ENCODE measurements at regions not wholly inside any gene's neighbourhood (a gene's known extent, or its start where the extent isn't known, plus 50 kb on each side); places are given as distances from the start of the nearest gene placed in this dataset.

DNA sequence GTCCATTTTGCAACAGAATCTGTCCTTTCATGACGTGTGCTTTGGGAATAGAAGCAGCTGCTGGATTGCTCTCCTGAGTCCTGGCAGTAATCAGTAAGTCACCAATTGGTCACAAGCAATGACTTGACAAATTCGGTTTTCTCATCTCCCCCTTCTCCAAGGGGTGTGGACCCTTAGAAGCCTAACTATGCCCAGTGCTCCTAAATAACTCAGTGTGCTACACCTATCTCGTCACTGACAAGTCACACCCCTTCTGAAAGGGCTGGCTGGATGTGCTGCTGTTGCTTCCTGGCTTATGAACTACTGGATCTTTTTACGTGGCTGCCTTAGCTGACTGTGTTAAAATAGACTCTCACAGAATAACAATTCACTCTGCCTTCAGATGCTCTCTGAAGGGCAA is 1351.5 kb downstream of the ZPLD1 start:
- TF ChIP-seq EZH2 (IDR thresholded peaks at IDR 0.05): no peak
- TF ChIP-seq CTCF (IDR thresholded peaks at IDR 0.05): no peak

Data from neural progenitor cell (in vitro differentiated cells).